Gastroesophageal sphincter (tissue), 3 donors: ENCODE measurements at regions not wholly inside any gene's neighbourhood (a gene's known extent, or its start where the extent isn't known, plus 50 kb on each side); places are given as distances from the start of the nearest gene placed in this dataset.

Experiments used
- POLR2A ChIP-seq, 2 donors: fragments of 450-650 bp; IDR thresholded peaks; one replicate each; pipeline ENCODE4 v1.6.1; 2017; ENCODE audit warnings: antibody characterized with exemption in 2 of 2, mild to moderate bottlenecking in 2 of 2, moderate library complexity in 1 of 2
- POLR2AphosphoS5 ChIP-seq: sonication (generic); formaldehyde crosslinking; IDR thresholded peaks from one replicate; pipeline ENCODE4 v1.6.1; 2017; ENCODE audit warnings: antibody characterized with exemption
- TF ChIP-seq, protein P1 (sequence below), 4 experiments: fragments of 200-600 bp in 2 of 4; fragments of 450-650 bp in 2 of 4; sonication (generic) in 1 of 4; IDR thresholded peaks; one replicate each; pipeline ENCODE4 v1.5.1; 2017 to 2019; ENCODE audit warnings: antibody characterized with exemption in 4 of 4, mild to moderate bottlenecking in 2 of 4, moderate library complexity in 2 of 4

DNA sequence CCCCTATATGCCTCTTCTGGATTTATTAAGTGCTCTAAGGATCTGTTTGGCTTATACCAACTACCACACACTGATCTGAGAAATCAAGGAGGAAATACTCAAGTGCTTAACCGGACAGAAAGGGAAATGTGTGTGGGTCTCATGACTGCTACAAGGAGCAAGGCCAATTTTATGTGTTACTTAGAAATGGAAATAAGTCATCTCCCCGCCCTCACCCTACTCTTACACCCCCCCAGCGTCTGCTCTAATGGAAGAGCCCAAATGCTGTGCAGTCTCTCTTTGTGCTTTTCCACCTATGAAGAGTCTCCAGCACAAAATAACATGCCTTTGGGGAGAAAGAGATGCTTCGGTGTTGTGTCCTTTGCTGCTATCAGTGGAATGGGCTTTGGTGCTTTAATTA, 428.8 kb upstream of the ARID1B start:
- TF ChIP-seq, protein P1, sequence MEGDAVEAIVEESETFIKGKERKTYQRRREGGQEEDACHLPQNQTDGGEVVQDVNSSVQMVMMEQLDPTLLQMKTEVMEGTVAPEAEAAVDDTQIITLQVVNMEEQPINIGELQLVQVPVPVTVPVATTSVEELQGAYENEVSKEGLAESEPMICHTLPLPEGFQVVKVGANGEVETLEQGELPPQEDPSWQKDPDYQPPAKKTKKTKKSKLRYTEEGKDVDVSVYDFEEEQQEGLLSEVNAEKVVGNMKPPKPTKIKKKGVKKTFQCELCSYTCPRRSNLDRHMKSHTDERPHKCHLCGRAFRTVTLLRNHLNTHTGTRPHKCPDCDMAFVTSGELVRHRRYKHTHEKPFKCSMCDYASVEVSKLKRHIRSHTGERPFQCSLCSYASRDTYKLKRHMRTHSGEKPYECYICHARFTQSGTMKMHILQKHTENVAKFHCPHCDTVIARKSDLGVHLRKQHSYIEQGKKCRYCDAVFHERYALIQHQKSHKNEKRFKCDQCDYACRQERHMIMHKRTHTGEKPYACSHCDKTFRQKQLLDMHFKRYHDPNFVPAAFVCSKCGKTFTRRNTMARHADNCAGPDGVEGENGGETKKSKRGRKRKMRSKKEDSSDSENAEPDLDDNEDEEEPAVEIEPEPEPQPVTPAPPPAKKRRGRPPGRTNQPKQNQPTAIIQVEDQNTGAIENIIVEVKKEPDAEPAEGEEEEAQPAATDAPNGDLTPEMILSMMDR (IDR thresholded peaks at IDR 0.05), result no peak
- TF ChIP-seq POLR2AphosphoS5 (no peak), POLR2A (IDR thresholded peaks at IDR 0.05) (no peak)
